GM12801 (cell line): ENCODE measurements at regions not wholly inside any gene's neighbourhood (a gene's known extent, or its start where the extent isn't known, plus 50 kb on each side); places are given as distances from the start of the nearest gene placed in this dataset.

Experiments used
- CTCF ChIP-seq: IDR thresholded peaks from one replicate; pipeline ENCODE4 v1.5.1; 2011; ENCODE audit warnings: control low read depth; ENCODE audit not compliant: insufficient read length; ENCODE audit errors: extremely low read depth

GRCh38 chr14:44804391-44804790 lies 157.4 kb downstream of the KLHL28 start:
- TF ChIP-seq CTCF, result no peak

- TF ChIP-seq CTCF, result no peak
These were observed 158.4 kb downstream of the KLHL28 start for GRCh38 chr14:44803239-44803905.

GRCh38 chr14:44798386-44799242 lies 163.1 kb downstream of the KLHL28 start:
- no peak for TF ChIP-seq CTCF

DNA sequence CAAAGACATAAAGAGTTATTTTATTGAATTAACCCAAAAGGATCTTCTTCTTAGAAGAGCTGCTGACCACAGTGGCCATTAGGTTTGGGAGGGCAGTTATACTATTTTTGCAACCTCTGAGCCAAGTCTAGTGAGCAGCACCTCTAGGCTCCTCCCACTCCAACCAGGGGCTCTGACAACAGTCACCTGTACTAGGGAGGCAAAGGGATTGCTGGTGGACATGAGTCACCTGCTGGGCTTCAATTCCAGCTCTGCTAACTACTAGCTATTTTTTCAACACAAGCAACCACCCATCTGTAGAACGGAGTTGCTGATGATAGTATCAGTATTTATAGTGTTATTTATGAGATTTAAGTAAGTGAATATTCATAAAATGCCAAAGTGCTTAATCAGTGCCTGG lies 166.0 kb downstream of the KLHL28 start:
- TF ChIP-seq CTCF, result no peak

- TF ChIP-seq CTCF, result no peak
These were observed 170.0 kb downstream of the KLHL28 start for GRCh38 chr14:44791730-44792129.

DNA sequence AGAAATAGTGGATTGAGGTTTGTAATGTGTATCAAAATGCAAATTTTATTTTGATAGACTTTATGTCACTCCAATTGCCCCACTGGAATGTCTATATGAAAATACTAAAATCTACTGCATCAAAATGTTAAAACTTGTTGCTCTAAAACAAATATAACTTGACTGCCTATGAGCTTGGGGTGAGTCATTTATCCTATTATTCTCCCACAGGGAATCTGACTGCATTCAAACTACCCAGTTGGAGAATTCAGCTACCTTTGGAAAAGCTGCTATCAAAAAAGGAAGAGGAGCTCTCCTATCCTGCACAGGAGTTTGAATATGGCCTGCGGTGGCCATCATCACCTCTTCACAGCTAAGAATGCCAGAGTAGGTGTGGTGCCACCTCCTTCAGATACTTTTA lies 173.1 kb downstream of the KLHL28 start:
- TF ChIP-seq CTCF, result no peak

DNA sequence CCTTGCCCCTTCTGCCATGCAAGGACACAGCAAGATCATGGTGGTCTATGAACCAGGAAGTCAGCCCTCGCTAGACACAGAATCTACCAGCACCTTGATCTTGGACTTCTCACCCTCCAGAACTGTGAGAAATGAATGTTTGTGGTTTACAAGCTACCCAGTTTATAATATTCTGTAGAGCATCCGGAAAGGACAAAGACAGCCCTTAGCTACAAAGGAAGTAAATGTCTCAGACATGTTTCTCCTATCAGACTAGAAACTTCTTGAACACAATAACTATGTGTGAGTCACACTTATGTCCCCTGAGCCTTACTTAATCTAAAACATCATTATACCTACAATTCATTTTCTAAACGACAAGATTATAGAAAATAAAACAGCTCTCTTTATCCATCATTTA lies 176.7 kb downstream of the KLHL28 start:
- no peak for TF ChIP-seq CTCF
